AG09309 (cell line): ENCODE measurements at regions not wholly inside any gene's neighbourhood (a gene's known extent, or its start where the extent isn't known, plus 50 kb on each side); places are given as distances from the start of the nearest gene placed in this dataset.

Experiments used
- DNase-seq: peaks from one replicate; pipeline ENCODE4 v3.0.0-alpha.2; 2010; ENCODE audit warnings: low read depth
- H3K4me3 ChIP-seq: 2 replicates; pipeline ENCODE4 v1.5.1; 2011; ENCODE audit warnings: mild to moderate bottlenecking, low read depth, low read length, moderate library complexity; ENCODE audit not compliant: control insufficient read depth
- TF ChIP-seq, protein P1 (sequence below): IDR thresholded peaks from 2 replicates; pipeline ENCODE4 v1.5.1; 2011; ENCODE audit warnings: mild to moderate bottlenecking, low read depth, low read length, inconsistent platforms; ENCODE audit not compliant: insufficient read depth, control insufficient read depth; ENCODE audit errors: missing control alignments

DNA sequence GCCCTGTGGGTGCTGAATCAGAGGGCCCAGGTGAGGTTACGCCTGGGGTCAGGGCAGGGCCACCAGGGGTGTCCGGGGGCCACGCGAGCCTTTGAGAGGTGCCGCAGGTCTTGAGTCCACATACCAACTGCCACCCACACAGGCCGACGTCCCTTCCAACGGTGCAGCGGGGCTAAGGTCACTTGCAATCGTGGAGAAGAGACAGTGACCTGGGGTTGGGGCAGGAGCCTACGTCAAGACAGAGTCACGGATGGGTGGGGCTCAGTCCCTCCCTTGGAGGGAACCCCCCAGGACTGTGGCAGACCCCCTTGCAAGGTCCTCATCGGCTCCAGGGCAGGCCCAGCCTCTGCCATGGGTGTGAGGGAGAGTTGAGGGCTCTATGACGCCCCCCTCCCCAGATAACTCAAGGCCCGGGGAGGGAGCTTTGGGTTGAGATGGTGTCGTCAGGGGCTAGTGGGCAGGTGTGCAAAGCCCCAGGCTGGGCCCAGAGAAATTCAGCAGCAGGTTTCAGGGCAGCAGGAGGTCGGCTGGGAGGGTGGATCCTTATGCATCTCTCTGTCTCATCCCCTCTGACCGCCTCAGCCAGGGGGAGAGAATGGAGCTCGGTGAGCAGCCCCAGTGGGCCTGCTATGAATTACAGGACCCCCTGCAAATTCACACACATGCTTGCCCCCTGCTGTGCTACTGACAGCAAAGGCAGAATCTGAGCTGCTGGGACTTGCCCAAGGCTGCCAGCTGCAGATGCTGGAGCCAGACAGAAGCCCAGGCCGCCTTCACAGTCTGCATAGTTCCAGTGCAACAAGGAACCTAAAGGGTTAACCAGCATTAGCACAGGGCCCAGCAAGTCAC, 60.0 kb downstream of the MYEOV start:
- DNase-seq, result no peak
- TF ChIP-seq, protein P1, sequence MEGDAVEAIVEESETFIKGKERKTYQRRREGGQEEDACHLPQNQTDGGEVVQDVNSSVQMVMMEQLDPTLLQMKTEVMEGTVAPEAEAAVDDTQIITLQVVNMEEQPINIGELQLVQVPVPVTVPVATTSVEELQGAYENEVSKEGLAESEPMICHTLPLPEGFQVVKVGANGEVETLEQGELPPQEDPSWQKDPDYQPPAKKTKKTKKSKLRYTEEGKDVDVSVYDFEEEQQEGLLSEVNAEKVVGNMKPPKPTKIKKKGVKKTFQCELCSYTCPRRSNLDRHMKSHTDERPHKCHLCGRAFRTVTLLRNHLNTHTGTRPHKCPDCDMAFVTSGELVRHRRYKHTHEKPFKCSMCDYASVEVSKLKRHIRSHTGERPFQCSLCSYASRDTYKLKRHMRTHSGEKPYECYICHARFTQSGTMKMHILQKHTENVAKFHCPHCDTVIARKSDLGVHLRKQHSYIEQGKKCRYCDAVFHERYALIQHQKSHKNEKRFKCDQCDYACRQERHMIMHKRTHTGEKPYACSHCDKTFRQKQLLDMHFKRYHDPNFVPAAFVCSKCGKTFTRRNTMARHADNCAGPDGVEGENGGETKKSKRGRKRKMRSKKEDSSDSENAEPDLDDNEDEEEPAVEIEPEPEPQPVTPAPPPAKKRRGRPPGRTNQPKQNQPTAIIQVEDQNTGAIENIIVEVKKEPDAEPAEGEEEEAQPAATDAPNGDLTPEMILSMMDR, result no peak
- no peak overlapping the region for H3K4me3 ChIP-seq

DNA sequence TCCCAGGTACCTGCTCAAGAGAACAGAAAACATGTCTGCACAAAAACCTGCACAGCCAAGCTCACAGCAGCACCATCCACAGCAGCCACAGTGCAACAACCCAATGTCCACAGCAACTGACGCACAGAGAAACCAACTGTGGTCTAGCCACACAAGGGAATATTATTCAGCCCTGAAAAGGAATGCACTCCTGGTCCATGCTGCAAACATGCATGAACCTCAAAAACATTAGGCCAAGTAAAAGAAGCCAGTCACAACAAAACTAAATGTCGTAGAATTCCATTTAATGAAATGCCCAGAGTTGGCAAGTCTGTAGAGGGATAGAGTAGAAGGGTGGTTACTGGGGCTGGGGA, 60.6 kb downstream of the MYEOV start:
- no peak overlapping the region for H3K4me3 ChIP-seq
- TF ChIP-seq, protein P1, result no peak
- DNase-seq, result no peak

DNA sequence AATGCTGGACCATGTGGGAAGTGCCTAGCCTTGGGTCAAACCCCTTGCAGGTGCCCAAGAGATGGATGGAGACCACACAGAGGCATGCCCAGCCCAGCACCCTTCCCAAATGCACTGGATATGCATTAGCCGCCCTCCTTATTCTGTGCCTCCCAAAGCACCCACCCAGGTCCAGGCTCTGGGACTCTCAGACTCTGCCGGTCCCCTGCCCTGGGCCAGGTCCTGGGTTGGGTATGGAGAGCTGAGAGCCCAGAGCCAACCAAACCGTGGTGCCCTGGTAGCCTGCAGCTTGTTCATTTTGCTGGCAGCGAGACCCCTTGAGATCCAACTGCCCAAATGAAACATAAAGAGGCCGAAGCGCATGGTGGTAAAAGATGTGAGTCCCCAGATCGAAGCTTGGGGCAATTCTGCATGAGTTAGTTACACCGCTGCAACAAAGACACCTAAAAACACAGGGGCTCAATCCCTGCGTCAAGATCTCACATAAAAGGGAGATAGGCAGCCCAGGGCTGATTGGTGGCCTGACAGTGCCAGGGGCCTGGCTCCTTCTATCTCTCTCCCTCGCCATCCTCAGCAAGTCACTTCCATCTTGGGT, 61.5 kb downstream of the MYEOV start:
- TF ChIP-seq, protein P1, result no peak
- DNase-seq, result no peak
- no peak overlapping the region for H3K4me3 ChIP-seq

DNA sequence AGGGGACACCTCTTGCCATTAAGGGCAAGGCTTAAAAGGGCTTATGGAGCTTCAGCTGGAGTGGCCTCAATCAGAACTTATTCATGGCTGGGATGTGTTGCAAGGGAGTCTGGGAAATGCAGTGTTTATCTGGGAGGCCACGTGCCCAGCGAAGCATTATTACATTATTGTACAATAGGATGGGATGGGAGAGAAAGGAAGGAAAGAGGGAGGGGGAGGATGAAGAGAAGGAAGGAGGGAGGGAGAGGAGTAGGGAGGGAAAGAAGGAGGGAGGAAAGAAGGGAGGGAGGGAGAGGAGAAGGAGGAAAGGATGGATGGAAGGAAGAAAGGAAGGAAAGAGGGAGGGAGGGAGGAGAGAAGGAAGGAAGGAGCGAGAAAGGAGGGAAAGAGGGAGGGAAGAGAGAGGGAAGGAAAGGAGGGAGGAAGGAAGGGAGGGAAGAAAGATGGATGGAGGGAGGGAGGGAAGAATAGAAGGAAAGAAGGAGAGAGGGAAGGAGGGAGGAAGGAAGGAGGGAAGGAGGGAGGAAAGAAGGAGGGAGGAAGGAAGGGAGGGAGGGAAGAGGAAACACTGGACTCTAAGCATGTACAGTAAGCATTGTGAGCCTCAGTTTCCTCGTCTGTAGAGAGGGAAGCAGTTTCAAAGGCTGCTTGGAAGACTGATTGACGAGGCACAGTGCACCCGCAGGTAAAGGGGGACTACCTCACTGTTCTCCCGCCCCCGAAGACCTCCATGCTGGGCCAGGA, 62.2 kb downstream of the MYEOV start:
- no peak overlapping the region for H3K4me3 ChIP-seq
- no peak for DNase-seq
- TF ChIP-seq, protein P1, result no peak

DNA sequence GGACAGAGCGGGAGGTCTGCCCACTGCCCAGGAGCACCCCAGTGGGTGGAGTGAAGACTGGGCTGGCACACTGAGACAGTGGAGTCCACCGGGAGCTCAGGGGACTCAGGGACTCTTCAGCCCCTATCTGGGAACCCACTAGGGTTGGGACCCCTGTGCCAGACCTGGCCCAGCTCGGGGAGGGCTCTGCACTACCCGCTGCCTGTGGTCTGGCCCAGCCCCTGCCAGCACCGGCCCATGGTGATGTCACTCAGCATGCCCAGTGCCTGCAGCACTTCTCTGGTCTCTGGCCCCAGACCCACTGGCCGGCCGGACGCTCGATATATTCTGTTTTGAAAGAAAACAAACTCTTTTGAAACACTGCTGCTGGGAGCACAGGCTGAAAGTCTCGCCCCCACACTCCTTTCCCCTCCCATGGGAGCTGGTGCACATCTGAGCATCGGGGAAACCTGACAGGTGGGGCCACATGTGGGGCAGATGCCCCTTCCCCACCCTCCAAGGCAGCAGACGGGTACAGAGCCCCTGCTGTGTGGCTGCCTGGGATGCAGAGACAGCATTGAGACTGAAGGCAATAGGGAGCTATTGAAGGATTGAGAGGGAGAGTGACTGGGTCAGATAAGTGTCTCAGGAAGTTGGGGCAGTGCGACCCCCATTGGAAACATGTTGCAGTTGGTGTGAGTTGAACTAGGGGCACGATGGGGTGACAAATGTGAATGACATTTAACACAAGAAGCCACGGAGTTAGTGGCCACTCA, 62.9 kb downstream of the MYEOV start:
- TF ChIP-seq, protein P1, result no peak
- no peak overlapping the region for H3K4me3 ChIP-seq
- no peak for DNase-seq

DNA sequence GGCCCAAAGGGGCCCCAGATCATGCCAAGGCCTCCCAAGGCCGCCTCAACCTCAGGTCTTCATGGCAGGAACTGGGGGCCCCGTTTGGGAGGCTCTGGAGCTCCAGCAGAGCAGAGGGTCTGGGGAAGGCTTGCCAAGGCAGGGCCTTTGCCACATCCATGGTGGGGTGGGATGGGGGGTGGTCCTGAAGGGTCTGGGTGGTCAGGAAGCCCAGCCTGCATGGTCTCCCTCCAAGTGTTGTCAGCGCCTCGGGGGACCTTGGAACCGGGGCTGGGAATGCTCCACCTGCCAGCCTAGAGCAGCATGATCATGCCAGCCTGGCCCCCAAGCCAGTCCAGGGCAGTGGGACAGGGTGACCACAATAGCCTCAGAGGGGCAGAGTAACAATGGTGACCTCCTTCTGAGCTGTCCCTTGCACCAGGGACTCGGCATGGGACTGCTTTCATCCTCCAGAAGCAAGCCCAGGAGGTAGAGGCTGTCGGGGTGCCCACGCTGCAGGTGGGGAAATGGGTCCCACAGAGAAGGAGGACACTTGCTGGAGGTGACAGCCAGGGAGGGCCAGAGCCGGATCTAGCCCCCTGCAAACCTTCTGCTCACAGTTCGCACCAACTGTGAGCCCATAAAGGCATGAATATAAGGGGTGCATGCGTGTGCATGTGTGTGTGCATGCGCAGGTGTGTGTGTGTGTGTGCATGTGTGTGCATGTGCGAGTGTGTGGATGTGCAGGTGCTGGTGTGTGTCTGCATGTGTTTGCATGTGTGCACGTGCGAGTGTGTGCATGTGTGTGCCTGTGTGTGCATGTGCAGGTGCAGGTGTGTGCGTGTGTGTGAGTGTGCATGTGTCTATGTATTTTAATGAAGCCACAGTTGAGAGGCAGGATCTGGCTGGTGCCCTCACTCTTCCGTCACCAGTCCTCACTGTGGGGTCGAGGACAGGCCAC, 63.8 kb downstream of the MYEOV start:
- H3K4me3 ChIP-seq, result no peak overlapping the region
- TF ChIP-seq, protein P1, result no peak
- no peak for DNase-seq
